ENCODE measurements at regions not wholly inside any gene's neighbourhood (a gene's known extent, or its start where the extent isn't known, plus 50 kb on each side); places are given as distances from the start of the nearest gene placed in this dataset.

DNA sequence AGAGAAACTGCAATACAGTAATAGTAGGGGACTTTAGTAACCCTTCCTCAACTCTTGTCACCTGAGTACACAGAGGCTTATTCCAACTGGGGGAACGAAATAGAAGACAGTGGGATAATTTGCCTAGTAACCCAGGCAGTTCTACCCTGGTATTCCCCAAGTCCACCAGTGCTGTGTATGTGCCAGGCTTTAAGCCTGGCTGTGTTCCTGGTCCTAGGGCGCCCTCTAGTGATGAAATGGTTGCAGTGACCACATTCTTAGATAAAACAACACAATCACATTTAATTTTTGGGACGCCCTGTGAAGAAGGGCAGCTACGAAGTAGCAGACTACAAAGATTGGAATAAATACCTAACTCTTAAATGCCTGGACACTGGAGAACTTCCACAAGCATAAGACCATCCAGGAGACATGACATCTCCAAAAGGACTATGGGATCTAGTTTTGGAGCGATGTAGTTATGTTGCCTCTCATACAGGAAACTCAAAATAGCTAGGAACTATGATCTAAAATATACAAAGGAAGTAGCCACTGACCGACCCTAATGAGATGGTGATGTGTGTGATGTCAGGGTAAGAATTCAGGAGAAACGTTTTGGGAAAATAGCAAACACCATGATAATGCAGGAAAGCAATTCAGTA lies 163.0 kb upstream of the XIST start:
- Histone ChIP-seq H3K27me3 (ENCODE audit: insufficient read depth, low read length) (no peaks in the 10 kb centered on the region), H3K4me3 (replicated peaks in 1 of 2; ENCODE audit: low read depth in 1 of 2, low read length in 2 of 2) (no peak overlapping the region), H3K27ac (ENCODE audit: low read depth, low read length) (no peak overlapping the region), H3K36me3 (ENCODE audit: control insufficient read depth in 1 of 2, insufficient read depth in 2 of 2, low read length in 2 of 2) (no peaks in the 10 kb centered on the region), H3K9me2 (ENCODE audit: insufficient read depth) (no peaks in the 10 kb centered on the region), H3K79me2 (ENCODE audit: insufficient read depth, low read length) (no peaks in the 10 kb centered on the region), H3K4me2 (ENCODE audit: low read length) (no peak overlapping the region), H3K9me3 (ENCODE audit: control insufficient read depth in 1 of 2, insufficient read depth in 1 of 2, low read depth in 1 of 2, low read length in 2 of 2) (no peaks in the 10 kb centered on the region), H3K4me1 (ENCODE audit: control insufficient read depth in 1 of 2, insufficient read depth in 2 of 2, low read length in 2 of 2) (no peaks in the 10 kb centered on the region), H4K20me1 (ENCODE audit: insufficient read depth) (no peaks in the 10 kb centered on the region), H3K9ac (ENCODE audit: low read length) (no peak overlapping the region), H2AFZ (ENCODE audit: low read depth, low read length, poor library complexity, severe bottlenecking) (no peak overlapping the region)
- ATAC-seq: peak; percentile 88
- ChIA-PET RAD21 (ENCODE audit: low non-redundant PET in 1 of 2, low total read pairs in 2 of 2, uncharacterized antibody in 2 of 2, unreplicated experiment in 2 of 2) (no interaction called here), POLR2A (no interaction called here), CTCF (interaction anchor here (1.0 to 1.7 kb wide), 2 partner anchors 158 to 161 kb away, joined by 5 read pairs; no protein-coding TSS in a partner anchor)
- TF ChIP-seq CEBPB (IDR thresholded peaks at IDR 0.05; ENCODE audit: low read depth) (no peak), RAD21 (IDR thresholded peaks at IDR 0.05; ENCODE audit: low read depth) (peak; percentile 78), ZFX (IDR thresholded peaks at IDR 0.05) (no peak), EZH2phosphoT487 (IDR thresholded peaks at IDR 0.05; ENCODE audit: borderline replicate concordance) (no peak), YY1 (IDR thresholded peaks at IDR 0.05; ENCODE audit: extremely low read depth, insufficient replicate concordance, low read depth, low read length) (no peak), POLR2AphosphoS5 (IDR thresholded peaks at IDR 0.05; ENCODE audit: low read depth, low read length) (no peak), POLR2A (IDR thresholded peaks at IDR 0.05; ENCODE audit: borderline replicate concordance, extremely low read depth, insufficient read depth, insufficient read length) (no peak)
- TF ChIP-seq, protein P1, sequence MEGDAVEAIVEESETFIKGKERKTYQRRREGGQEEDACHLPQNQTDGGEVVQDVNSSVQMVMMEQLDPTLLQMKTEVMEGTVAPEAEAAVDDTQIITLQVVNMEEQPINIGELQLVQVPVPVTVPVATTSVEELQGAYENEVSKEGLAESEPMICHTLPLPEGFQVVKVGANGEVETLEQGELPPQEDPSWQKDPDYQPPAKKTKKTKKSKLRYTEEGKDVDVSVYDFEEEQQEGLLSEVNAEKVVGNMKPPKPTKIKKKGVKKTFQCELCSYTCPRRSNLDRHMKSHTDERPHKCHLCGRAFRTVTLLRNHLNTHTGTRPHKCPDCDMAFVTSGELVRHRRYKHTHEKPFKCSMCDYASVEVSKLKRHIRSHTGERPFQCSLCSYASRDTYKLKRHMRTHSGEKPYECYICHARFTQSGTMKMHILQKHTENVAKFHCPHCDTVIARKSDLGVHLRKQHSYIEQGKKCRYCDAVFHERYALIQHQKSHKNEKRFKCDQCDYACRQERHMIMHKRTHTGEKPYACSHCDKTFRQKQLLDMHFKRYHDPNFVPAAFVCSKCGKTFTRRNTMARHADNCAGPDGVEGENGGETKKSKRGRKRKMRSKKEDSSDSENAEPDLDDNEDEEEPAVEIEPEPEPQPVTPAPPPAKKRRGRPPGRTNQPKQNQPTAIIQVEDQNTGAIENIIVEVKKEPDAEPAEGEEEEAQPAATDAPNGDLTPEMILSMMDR (IDR thresholded peaks at IDR 0.05 in 2 of 3, conservative IDR thresholded peaks at IDR 0.05 in 1 of 3; ENCODE audit: borderline replicate concordance in 1 of 3, insufficient read depth in 1 of 3, low read depth in 2 of 3, low read length in 2 of 3): peak; percentile 51 to 69 (median 53); a peak in 5 of 6 replicates
- DNase-seq (ENCODE audit: low read depth, low spot score): peak; percentile 40
- intact Hi-C loops (cut with micrococcal nuclease): loop anchor here (1.0 to 10.0 kb wide), 4 partner anchors 117 to 931 kb away; no protein-coding TSS in a partner anchor
- no TSS peak for BruUV-seq (replicated peaks)
